NCI-H1930 (cell line): ENCODE measurements at regions not wholly inside any gene's neighbourhood (a gene's known extent, or its start where the extent isn't known, plus 50 kb on each side); places are given as distances from the start of the nearest gene placed in this dataset.

Experiments used
- DNase-seq, 2 experiments: peaks; one replicate each; lab custom pipeline; 2025; lab: John Stamatoyannopoulos, UW

DNA sequence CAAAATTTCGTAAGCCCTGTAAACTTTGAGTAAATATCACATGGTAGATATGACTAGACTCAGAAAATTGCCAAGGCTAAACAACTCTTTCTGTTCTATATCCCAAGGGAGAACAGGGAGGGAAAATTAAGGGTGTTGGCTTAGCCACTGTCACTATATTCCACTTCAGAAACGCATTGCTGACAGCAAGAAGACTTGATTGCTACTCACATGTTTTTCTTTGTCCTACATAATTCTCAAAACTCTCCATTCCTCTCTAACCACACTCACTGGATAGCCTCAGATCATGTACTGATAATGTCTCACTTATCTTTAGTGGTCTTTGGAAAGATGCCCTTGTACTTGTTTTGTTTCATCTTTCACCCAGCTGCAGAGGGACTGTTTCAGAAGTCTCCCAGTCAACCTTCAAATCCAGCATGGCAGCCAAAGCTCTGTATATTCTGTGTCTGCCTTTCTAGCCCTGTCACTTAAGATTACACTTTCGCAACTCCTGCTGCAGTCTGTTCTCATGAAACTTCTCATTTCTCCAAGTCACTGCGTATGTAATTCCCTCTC is 582.4 kb upstream of the FZD8 start:
- DNase-seq, result no peak

DNA sequence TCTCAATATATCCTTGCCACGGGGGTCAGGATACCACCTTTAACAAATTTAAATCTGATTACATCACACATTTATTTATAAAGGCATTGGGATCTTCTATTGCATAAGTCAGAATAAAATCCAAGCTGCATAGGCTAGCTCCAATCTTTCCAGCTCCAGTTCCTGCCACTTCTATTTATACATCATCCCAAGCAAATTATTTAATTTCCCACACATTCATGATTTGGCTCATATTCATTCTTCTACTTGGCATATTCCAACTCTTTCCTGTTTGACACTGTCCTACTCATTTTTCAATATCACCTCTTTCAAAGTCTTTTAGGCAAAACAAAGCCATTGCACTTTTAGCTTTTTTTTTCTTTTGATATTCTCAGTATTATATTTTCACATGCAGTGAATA is 579.0 kb upstream of the FZD8 start:
- DNase-seq, result no peak

DNA sequence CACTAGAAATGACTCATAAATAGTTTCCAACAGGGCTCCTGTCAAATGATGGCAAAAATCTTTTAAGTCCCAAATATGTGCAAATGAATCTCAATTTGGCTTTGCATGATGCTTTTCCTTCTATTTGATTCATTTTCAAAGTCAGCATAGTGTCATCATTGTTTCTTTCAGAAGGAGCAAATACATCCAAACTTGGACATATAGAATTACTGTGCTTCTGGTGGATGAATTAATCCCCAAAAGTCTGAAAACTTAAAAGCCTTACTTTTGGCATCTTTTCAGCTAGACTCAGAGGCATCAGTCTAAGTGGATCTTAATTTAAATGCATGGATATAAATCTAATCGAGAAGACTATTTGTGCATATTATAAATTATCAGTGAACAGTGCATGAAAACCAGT is 578.1 kb upstream of the FZD8 start:
- DNase-seq, result no peak

DNA sequence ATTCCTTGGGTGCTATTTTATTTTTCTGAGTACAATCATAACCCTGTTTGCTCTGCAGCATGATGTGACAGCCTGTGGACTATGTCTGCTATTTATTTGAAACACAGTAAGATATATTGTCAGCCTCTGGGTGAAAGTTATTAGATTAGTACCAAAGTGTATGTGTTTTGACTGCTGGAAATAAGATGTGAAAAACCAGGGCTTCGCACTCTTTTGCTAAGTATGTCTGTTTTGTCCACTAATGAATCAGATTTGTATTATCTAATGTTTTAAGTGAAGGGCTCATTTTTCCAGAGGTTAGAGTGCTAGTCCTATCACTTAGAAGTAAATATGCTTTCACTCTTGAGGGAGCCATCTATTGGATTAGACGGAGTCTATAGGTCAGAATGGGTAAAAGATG is 569.8 kb upstream of the FZD8 start:
- DNase-seq, result no peak

DNA sequence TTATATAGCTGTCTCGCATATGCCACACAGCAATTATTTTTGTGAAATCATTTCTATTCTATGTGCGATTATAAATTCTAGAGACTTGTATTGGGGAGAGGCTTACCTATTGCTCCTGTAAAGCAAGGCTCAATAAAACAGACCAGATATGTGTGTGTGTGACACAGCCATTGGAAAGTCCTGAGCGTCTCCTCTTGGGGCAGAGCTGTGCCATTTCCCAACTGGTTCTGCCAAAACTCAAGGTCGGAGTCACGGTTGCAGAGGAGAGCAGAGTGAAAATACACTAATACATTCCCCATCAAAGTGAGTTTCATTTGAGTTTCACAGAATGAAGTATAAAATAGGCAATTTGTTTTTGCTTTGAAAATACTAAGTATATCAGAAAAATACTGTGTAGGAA is 567.4 kb upstream of the FZD8 start:
- no peak for DNase-seq

DNA sequence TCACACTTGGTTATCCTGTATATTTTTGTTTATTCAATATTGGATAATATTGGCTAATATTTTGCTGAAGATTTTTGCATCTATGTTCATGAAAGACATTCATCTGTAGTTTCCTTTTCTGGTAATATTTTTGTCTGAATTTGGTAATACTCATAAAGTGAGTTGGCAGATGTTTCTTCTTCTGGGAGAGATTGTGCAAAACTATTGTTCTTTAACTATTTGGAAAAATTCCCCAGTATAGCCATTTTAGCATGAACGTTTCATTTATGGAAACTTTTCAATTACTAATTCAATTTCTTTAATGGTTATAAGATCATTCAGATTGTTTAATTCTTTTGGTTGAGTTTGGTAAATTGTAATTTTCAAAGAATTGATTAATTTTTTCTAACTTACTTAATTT is 560.8 kb upstream of the FZD8 start:
- no peak for DNase-seq

DNA sequence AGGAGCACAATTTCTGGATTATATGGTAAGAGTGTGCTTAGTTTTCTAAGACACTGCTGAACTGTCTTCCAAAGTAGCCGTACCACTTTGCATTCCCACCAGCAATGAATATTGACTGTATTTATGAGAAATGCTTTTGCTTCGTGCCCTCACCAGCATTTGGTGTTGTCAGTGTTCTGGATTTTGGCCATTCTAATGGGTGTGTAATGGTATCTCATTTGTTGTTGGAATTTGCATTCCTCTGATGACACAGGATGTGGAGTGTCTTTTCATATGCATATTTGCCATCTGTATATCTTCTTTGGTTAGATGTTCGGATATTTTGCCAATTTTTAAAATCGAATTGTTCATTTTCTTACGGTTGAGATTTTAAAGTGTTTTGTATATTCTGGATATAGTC is 558.5 kb upstream of the FZD8 start:
- DNase-seq, result no peak

DNA sequence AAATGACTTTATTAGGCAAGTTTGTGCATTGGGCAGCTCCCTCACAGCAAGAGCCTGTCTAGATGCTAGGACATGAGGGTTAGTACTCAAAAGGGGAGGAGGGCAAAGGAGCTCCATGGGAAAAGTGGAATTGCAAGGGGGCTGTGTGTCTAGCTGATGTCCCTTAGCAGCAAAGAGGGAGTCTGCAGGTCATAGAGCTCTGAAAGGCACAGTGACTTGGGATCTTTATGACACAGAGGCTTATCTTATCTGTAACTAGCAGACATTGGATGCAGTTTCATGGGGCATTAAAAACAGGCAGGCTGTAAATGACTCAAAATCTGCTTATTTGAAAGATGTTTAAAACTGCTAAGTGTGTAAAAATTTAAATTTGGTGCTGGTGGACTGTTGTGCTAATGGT is 556.2 kb upstream of the FZD8 start:
- no peak for DNase-seq

DNA sequence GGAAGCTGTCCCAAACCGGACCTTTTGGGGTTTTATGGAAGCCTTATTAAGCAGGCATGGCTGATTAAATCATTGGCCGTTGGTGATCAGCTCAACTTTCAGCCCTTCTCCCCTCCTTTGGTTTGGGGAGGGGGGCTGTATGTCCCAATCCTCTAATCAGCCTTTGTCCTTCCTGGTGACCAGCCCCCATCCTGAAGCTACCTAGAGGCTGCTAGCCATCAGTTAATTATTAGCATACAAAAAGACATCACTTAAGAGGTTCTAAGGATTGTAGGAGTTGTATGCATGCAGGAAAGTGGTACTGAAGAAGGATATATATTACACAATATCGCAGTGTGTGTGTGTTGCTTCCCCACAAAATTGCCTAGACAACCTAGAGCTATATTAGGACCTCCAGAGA is 553.3 kb upstream of the FZD8 start:
- no peak for DNase-seq

DNA sequence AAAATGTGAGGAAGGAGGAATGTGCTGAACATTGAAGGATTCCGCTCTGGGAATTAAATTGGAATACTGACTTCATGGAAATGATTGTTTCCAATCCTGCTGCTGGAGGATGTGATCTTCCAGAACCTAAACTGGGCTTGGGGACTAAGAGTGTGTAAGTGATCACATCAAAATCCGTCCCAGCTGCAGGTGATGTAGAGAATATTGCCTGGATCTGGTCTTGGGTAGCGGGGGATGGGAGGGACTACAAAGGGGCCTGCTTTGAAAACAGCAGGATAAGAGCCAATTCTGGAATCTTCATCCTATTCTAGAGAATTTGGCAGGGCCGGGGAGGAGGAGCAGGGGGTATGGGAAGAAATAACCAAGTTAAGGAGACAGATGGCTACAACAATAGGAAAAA is 552.2 kb upstream of the FZD8 start:
- no peak for DNase-seq

DNA sequence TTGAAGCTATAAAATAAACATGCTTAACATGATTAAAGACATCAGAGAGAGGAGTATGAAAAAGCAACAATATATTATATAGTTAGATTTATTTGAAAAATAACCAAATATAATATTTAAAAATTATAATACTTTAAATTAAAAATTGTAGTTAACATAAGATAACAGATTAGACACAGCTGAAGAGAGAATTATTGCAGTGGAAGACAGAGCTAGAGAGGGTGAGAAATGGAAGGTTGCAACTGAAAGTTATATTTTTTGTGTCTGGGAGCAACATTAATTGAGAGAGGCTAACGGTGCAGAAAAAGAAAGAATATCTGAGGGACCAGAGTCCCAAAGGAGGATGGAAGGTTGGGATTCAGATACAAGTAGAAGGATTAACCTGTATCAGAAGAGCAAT is 548.9 kb upstream of the FZD8 start:
- DNase-seq, result no peak

DNA sequence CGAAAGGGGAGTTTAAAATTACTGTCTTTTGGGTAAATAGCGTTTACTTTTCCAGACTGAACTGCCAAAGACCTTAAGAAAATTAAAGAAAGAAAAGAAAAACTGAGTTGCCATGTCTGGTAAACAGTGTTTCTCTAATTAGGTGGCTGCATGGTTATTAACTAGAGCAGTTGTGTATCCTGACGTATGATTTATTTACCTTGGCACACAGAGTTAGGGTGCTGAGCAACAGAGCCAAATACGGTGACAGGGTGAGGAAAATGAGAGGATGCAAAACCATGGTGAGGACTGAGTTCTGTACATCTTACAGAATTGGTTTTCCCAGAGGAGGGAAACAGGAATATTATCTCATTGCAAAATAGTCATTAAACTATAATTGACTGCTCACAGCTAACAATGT is 546.4 kb upstream of the FZD8 start:
- no peak for DNase-seq

DNA sequence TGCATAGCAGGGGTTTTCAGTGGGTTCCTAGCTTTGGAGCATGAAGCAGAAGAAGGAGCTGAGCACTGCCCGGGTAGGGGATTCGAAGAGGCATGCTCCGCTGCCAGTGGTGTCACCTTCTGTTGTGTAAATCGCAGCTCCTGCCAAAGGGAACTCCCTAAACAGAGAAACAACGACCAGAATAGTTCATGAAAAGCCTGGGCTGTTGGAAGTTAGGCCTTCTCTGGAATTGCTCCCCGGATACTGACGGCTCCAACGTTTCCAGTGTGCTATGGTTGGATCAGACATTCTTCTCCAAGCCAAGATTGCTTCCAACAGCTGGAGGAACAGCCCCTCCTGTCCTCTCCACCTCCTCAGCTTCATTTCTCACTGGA is 546.0 kb upstream of the FZD8 start:
- DNase-seq, result no peak

DNA sequence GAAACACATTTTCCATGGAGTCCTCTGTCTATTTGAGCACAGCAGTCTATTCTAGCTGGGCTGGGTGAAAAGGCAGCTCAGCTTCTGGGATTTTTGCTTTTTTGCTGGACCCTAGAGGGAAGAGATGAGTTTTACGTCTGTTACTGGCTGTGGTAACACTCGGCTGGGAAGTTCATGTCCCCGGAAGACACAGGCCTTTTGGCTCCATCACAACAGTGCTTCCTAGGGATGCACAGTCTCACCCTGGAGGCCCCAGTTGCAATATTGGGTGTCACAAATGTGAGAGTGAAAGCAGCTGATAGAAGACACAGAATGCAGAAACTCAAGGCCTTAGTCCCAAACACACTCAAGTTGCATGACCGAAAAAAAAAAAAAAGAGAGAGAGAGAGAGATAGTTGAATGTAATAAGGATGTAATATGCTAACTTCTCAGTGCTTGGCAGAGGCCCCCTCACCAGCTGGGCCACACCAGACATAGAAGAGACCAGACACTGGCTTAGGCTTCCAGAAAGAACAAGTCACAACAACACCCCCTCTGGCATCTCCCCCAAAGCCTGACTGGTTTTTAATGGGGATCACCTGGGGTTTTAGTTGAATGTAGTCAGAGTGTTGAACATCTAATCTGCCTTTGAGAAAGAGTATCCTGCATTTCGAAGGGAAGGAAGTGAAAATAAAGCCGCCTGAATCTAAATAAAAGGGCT is 545.4 kb upstream of the FZD8 start:
- DNase-seq, result no peak

DNA sequence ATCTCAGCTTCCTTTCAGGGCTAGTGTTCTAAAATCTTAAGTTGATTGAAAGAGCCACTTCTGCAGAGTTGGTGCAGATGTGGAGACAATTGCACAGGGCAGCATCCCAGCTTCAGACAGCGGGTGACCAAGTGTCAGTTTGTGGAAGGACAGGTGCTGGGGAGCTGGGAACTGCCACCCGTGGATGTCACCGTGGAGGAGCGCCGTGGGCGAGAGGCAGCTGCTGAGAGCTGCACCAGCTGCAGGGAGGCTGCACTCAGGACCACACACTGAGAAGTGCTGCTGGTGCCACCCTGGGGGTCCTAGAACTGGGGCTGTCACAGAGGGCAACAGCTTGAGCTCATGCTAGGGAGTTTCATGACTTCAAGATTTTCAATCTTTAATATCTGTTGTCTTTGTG is 543.0 kb upstream of the FZD8 start:
- DNase-seq, result no peak

DNA sequence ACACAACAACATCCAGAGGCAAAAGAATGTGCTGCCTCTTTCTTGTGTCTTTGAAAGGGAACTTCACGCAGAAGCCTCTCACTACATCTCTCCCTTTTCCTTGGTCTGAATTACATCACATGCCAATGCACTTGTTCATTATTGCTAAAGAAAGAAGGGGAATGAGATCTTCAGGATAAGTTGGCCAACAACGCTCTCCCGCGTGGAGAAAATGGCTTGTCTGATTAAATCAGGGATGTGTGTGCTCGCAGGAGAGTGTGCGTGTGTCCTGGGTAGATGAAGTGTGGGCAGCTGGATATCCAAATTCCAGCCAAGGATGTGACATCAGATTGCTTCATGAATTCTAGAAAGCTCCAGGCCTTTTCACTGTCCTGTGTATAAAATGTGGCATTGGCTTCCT is 541.6 kb upstream of the FZD8 start:
- DNase-seq, result no peak

DNA sequence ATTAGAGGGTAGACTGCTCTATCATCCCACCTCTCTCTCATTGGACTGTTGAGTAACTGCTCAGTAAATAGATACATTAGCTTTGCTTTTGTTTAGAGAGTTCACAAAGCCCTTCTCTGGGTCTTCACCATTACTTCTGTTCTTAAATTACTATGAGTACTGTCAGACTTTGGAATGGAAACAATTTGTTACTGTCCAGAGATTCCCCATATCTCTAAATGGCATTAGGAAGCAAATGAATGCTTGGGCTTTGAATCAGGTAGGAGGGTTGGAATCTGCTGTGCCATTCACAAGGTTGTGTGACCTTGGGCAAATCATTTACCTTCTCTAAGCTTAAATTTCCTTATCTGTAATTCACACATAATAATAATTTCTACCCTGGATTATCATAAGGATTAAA is 541.0 kb upstream of the FZD8 start:
- no peak for DNase-seq

DNA sequence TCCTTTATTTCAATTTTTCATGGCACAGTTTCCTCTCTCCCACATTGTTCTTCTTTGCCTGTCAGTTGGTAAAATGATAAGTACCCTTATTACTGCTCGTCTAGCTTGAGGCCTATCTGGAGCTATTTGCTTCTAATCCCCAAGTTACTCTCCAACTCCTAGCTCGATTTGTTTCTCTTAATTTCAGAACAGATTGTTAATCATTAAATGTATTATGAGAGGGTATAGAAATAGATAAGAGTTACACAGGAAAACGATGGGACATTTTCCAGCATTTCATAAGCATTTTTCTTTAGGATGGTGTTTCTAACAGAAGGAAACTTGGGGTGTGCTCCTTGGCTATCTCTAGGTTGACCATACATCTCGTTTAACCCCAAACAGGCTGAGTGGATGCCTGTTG is 540.5 kb upstream of the FZD8 start:
- no peak for DNase-seq

DNA sequence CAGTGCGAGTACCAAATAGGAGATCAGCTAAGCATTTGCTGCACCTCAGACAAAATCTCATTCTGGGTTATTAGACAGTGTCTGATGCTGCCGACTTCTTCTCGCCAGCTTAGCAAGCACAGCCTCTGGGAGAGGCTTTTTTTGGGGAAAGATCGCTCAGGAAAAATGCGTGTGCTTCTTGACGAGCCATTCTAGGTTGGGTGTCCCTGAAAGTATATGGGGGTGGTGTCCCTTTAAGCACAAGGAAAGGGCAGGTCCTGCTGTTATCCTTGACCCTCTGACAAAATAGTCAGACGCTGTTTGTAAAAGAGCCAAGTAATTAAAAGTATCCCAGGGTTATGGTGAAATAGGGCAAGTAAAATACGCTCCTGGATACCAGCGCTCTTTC is 540.1 kb upstream of the FZD8 start:
- DNase-seq, result no peak

DNA sequence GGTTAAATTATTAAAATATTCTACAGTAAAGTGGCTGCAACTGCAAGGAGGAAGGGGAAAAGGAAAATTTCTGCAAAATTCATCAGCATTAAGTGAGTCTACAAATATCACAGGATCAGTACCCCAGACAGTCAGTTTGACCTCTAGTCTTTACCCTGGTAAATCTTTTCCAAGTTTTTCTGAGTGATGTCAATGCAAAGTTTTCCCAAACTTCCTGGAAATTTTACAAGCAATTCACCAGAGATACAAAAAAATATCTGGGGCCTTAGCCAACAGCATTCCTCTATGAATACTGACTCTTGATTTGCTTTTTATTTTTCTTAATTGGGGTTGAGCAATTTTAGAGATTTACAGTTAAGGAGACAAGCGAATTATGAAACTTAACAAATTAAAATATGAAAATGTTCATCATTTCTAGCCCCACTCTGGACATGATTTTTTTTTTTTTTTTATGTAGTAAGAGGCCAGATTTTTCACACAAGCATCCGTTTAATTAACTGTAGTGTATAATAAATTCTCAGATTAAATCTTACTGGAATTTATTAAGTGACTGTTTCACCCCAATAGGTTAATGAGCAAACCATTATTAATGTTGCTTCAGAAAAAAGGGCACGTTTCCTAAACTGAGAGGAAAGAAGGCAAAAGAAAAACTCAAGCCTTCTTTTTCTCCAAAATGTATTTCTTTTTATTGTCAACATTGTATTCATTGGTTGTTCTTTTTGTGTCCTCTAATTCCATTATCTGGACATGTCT is 539.5 kb upstream of the FZD8 start:
- DNase-seq, result no peak

DNA sequence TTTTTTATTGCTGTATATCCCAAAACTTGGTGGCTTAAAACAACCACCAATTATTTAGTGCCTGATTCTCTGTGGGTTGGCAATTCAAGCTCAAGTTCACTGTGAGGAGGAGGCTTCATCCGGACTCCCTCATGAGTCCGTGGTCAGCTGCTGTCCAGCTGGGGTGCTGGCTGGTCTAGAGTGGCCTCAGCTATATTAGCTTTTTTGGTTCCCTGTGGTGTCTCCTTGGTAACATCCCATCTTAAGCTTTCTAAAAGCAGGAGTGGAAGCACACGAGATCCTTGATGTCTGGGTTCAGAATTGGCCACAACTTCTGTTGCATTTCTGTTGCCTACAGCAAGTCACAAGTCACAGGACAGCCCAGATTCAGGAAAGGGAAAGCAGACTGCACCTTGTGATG is 536.5 kb upstream of the FZD8 start:
- DNase-seq, result no peak

DNA sequence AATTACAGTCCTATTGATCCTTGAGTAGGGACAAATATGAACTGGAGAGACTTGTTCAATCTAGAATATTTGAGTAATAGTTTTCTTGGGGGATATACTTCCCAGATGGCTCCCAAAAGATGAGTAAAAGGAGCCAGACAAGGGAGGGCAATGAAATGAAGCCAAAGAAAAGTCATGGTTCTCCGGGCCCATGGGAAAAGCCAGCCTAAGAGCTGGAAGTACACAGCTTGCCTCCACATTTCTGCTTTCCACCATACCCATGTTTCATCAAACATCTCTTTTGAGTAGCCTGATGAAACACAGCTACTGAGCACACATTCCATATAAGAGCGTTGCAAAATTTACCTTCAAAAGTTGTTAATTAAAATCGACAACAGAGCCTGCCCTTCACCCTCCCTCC is 535.0 kb upstream of the FZD8 start:
- no peak for DNase-seq

DNA sequence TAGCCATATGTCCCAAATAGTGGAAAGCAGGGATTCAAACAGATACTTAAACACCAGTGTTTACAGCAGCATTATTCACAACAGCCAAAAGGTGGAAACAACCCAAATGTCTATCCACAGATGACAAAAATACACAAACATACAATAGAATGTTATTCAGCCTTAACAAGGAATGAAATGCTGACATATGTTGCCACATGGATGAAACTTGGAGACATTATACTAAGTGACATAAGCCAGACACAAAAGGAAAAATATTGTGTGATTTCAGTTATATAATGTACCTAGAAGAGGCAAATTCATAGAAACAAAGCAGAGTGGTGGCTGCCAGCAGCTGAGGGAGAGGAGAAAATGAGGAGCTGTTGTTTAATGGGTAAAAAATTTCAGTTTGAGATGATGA is 533.9 kb upstream of the FZD8 start:
- DNase-seq, result no peak

DNA sequence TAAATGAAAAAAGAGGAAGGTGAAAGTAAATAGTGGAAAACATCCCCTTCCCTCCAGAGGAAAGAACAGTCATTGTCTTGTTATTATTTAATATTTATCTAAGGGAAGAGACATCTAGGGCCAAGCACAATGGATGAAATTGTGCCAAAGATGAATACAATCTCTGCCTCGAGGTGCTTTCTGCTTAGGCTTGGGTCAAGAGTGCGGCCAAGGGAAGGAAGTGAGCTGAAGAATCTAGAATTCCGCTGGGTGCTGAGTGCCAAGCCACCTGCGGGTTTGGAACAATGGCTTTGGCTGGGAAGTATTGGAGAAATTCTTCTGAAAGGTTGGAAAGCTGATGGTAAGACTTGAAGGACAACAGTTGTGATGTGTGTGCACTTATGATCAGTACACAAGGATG is 531.3 kb upstream of the FZD8 start:
- DNase-seq, result no peak
